GM12864 (cell line): ENCODE measurements at regions not wholly inside any gene's neighbourhood (a gene's known extent, or its start where the extent isn't known, plus 50 kb on each side); places are given as distances from the start of the nearest gene placed in this dataset.

Source experiments
- DNase-seq: peaks from one replicate; pipeline ENCODE4 v3.0.0-alpha.2; 2011; ENCODE audit warnings: low read depth
- H3K4me3 ChIP-seq: 2 replicates; pipeline ENCODE4 v1.5.1; 2011; ENCODE audit warnings: mild to moderate bottlenecking, low read depth, low read length, control low read depth
- TF ChIP-seq, protein P1 (sequence below): IDR thresholded peaks from 2 replicates; pipeline ENCODE4 v1.5.1; 2011; ENCODE audit warnings: low read depth, mild to moderate bottlenecking, moderate library complexity, low read length, control low read depth, inconsistent platforms; ENCODE audit errors: missing control alignments

DNA sequence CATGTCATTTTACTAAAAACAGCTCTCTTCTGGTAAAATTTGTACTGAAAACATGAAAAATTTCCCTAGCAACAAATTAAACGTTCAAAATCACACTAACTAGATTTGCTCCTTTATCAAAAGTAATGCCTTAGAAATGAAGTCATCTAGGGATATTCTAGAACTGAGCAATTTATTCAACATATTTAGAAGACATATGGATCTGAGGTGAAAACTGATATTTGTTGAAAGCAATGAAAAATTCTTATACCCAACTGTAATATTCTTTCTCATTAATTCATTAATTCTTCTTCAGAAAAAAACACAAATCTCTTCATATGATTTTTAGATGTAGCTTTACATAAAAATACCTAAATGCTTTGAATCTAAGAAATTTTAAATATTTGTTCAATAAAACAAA lies 604.9 kb downstream of the NR2F1-AS1 start:
- DNase-seq, result no peak
- H3K4me3 ChIP-seq, result no peak overlapping the region
- TF ChIP-seq, protein P1, sequence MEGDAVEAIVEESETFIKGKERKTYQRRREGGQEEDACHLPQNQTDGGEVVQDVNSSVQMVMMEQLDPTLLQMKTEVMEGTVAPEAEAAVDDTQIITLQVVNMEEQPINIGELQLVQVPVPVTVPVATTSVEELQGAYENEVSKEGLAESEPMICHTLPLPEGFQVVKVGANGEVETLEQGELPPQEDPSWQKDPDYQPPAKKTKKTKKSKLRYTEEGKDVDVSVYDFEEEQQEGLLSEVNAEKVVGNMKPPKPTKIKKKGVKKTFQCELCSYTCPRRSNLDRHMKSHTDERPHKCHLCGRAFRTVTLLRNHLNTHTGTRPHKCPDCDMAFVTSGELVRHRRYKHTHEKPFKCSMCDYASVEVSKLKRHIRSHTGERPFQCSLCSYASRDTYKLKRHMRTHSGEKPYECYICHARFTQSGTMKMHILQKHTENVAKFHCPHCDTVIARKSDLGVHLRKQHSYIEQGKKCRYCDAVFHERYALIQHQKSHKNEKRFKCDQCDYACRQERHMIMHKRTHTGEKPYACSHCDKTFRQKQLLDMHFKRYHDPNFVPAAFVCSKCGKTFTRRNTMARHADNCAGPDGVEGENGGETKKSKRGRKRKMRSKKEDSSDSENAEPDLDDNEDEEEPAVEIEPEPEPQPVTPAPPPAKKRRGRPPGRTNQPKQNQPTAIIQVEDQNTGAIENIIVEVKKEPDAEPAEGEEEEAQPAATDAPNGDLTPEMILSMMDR, result no peak

DNA sequence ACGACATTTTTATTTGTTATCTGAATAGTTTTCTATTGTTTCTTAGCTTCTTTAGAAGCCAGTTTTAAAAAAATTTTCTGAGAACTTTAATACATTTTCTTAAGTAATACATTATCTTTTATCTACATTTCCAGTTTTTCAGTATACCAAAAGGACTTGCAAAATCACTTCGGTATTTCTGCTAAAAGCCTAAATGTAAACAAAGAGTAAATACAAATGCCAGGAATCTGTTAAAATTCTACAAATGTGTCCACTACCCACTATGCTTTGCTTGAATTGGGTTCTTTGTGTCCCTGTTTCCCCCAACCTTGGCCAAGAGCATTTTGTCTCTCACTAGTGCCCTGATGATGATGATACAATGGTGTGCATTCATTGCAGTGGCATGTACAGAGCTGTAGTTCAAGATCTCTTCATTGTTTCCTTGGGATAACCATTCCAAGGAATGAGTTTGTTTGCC lies 611.2 kb downstream of the NR2F1-AS1 start:
- TF ChIP-seq, protein P1, result no peak
- no peak overlapping the region for H3K4me3 ChIP-seq
- no peak for DNase-seq

DNA sequence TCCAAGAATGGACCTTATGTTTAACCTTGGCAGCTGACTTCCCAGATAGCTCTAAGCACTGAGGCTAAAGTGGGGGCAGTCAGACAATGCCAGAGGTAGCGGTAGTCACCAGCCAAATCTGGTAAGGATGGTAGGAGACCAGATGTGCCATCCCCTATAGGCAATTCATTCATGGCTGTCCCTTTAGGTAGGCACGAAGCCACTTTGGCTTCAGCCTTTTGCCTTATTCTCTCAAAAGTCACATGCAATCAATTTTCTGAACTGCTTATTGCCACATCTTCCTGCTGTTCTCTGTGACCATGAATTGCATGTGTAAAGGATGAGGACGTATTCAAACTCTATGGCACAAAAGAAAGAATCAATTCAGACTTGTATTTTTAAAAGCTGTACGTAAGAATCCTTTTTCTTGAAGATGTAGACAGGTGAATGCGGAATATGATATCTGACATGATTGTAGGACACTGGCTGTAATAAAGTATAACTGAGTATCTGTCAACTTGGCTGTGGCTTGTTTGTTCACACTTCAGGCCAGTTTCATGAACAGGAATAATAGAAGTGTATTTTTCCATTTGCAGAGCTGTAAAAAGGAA lies 611.7 kb downstream of the NR2F1-AS1 start:
- no peak for DNase-seq
- no peak overlapping the region for H3K4me3 ChIP-seq
- TF ChIP-seq, protein P1, result no peak

DNA sequence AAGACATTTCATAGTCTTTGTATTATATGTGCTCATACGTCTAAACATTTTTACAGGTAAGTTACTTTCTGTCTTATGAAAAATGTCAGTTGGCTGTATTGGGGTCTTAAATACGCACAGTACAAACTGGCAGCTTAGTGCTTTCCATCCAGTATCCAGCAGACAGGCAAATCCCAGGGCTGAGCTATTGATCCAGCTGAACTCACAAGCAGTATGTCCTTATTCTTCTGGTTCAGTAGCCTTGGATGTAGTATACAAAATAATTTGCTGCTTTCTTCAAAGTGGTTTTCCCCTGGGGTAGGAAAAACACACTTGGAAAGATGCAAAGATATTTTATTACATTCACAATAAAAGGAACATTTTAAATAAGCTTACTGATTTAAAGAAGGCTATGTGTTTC lies 617.2 kb downstream of the NR2F1-AS1 start:
- DNase-seq, result no peak
- no peak overlapping the region for H3K4me3 ChIP-seq
- TF ChIP-seq, protein P1, result no peak

DNA sequence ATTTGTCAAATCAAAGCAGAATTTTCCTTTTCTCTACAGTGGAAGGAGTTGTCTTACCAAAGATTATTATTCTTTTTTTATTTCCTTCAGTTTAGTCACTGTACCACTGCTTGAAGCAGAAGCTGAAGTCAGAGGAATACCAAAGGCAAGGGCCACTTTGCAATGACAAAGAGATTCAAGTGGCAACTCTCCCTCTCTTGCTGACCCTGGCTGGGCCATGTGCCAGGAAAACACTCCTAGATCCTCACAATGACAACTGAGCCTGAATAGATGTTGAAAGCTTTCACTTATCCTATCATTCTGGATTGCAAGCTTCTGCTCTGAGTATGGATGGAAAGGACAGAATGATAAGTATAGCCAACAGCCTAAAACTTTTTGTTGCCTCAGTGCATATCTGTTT lies 618.3 kb downstream of the NR2F1-AS1 start:
- DNase-seq, result no peak
- TF ChIP-seq, protein P1, result no peak
- no peak overlapping the region for H3K4me3 ChIP-seq

DNA sequence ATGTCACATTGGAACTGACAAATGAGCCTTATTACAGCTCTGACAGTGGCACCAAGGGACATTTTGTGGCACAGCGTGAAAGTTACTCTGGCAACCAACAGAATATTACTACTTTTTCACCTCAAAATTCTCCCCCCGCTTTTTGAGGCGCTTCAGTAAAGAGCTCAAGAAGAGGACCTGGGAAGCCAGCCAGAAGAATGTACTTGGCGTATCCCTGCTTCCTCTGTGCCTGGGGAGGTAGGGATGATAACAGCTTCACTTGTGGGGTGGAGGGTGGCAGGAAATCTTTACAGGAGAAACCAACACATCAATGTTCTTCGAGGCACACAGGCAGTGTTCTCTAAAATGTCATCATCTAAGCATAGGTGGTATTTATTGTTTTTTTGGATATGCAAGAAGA lies 624.1 kb downstream of the NR2F1-AS1 start:
- TF ChIP-seq, protein P1, result no peak
- no peak for DNase-seq

DNA sequence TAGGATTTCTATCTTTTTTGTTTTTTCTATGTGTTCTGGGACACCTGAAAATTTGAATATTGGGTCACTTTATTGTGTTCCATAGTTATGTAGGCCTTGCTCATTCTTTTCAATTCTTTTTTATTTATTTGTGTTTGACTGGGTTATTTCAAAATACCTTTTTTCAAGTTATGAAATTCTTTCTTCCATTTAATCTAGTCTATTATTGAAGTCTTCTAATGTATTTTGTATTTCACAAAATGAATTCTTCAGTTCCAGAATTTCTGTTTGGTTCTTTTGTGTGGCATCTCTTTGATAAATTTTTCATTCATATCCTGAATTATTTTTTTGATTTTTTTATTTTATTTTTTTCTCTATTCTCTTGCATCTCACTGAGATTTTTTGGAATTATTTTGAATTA lies 628.8 kb downstream of the NR2F1-AS1 start:
- TF ChIP-seq, protein P1, result no peak
- DNase-seq, result no peak
- no peak overlapping the region for H3K4me3 ChIP-seq

More for the DNA sequence above, 624.1 kb downstream of the NR2F1-AS1 start:
- H3K4me3 ChIP-seq, result no peak overlapping the region
